ENCODE measurements at regions not wholly inside any gene's neighbourhood (a gene's known extent, or its start where the extent isn't known, plus 50 kb on each side); places are given as distances from the start of the nearest gene placed in this dataset.
"Not testable (repeated sequence)": the region's sequence is repeated elsewhere in the genome, so short reads cannot be mapped to it uniquely, and the experiment has no call there.

DNA sequence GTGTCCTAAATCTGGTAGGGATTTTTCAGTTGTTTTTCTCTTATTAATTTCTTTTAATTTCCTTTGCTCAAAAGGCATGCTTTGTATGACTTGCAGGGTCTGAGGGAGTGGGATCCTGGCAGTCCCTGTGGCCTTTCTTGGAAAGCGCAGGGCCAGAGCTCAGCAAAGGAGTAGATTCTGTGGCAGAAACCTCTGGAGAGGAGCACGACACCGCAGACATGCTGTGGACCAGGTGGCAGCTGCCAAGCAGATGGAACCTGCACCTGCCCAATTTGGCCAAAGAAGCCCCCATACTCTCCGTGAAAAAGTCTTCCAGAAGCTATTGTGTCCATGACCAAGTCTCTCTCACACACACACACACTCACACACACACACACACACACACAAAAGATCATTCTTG, 78.9 kb upstream of the FGF3 start:
- H3K36me3 ChIP-seq (ENCODE audit: control insufficient read depth in 1 of 2, insufficient read depth in 2 of 2, low read length in 1 of 2): no peaks in the 10 kb centered on the region
- intact Hi-C loops (cut with DNase I): no loop called here
- H3K4me3 ChIP-seq (ENCODE audit: low read length in 2 of 2): no peak overlapping the region
- no peak overlapping the region for H3K27ac ChIP-seq (ENCODE audit: low read depth in 1 of 2, low read length in 2 of 2)
- peak in 1 of 2 donors; percentile 33 for DNase-seq
- WGBS, 2 donors: 92 to 97% methylated on average over 4 of the region's 4 CpGs
- no peak for ATAC-seq (ENCODE audit: low FRiP score)
- H3K4me1 ChIP-seq (ENCODE audit: control insufficient read depth in 1 of 2, insufficient read depth in 2 of 2, low read length in 2 of 2): no peaks in the 10 kb centered on the region
- H3K9me3 ChIP-seq (ENCODE audit: control insufficient read depth, low read length): no peaks in the 10 kb centered on the region
- H3K27me3 ChIP-seq (ENCODE audit: control insufficient read depth in 1 of 2, insufficient read depth in 2 of 2, low read length in 1 of 2): no peaks in the 10 kb centered on the region

DNA sequence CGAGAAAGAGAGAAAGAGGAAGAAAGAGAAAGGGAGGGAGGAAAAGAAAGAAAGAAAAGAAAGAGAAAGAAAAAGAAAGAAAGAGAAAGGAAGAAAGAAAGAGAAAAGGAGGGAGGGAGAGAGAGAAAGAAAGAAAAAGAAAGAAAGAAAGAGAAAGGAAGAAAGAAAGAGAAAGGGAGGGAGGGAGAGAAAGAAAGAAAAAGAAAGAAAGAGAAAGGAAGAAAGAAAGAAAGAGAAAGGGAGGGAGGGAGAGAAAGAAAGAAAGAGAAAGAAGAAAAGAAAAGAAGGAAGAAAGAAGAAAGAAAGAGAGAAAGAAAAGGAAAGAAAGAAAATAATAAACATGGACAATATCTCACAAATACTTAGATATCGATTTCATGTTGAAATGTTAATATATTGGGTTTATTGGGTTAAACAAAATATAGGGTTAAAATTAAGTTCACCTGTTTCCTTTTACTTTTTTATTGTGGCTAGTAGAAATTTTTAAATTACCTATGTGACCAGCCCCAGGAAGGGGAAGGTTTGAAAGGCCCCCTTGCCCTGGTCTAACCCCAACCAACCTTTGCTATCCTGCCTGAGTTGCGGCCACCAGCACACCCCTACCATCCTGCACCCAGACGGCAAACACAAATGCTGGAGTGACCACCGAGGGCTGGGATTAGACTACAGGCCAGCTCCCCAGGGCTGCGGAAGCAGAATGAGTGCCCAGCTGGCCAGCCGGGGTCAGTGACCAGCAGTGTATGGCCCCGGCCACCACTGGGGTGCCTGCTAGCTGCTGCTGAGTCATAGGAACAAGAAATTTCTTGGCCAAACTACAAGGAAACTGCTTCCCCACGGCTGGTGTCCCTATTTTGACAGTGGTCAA, 81.0 kb upstream of the FGF3 start:
- no peaks in the 10 kb centered on the region for H3K9me3 ChIP-seq (ENCODE audit: control insufficient read depth, low read length)
- no peak overlapping the region for H3K27ac ChIP-seq (ENCODE audit: low read depth in 1 of 2, low read length in 2 of 2)
- H3K4me1 ChIP-seq (ENCODE audit: control insufficient read depth in 1 of 2, insufficient read depth in 2 of 2, low read length in 2 of 2): no peaks in the 10 kb centered on the region
- ATAC-seq (ENCODE audit: low FRiP score): no peak
- 58 to 77% methylated on average over 9 of the region's 9 CpGs for WGBS, 2 donors
- intact Hi-C loops (cut with DNase I): no loop called here
- H3K4me3 ChIP-seq (ENCODE audit: low read length in 2 of 2): no peak overlapping the region
- no peaks in the 10 kb centered on the region for H3K36me3 ChIP-seq (ENCODE audit: control insufficient read depth in 1 of 2, insufficient read depth in 2 of 2, low read length in 1 of 2)
- no peaks in the 10 kb centered on the region for H3K27me3 ChIP-seq (ENCODE audit: control insufficient read depth in 1 of 2, insufficient read depth in 2 of 2, low read length in 1 of 2)
- DNase-seq: peak; percentile 61 to 76

DNA sequence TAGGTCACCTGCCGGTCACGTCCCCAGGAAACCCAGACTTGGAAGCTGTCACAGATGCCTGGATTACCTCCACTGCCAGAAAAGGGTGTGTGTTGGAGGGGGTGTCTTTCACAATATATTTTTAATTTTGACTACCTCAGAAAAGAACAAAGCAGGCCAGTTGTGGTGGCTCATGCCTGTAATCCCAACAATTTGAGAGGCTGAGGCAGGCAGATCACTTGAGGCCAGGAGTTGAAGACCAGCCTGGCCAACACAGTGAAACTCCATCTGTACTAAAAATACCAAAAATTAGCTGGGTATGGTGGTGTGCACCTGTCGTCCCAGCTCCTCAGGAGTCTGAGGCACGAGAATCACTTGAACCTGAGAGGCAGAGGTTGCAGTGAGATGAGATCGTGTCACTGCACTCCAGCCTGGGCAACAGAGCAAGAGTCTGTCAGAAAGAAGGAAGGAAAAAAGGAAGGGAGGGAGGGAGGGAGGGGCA, 81.6 kb upstream of the FGF3 start:
- H3K9me3 ChIP-seq (ENCODE audit: control insufficient read depth, low read length); ATAC-seq (ENCODE audit: low FRiP score); H3K27ac ChIP-seq (ENCODE audit: low read depth in 1 of 2, low read length in 2 of 2); H3K27me3 ChIP-seq (ENCODE audit: control insufficient read depth in 1 of 2, insufficient read depth in 2 of 2, low read length in 1 of 2); intact Hi-C loops (cut with DNase I); H3K4me1 ChIP-seq (ENCODE audit: control insufficient read depth in 1 of 2, insufficient read depth in 2 of 2, low read length in 2 of 2); H3K4me3 ChIP-seq (ENCODE audit: low read length in 2 of 2); H3K36me3 ChIP-seq (ENCODE audit: control insufficient read depth in 1 of 2, insufficient read depth in 2 of 2, low read length in 1 of 2): not testable (repeated sequence)
- peak in 1 of 2 donors; percentile 16 for DNase-seq
- WGBS, 2 donors: 68 to 71% methylated on average over 5 of the region's 5 CpGs

DNA sequence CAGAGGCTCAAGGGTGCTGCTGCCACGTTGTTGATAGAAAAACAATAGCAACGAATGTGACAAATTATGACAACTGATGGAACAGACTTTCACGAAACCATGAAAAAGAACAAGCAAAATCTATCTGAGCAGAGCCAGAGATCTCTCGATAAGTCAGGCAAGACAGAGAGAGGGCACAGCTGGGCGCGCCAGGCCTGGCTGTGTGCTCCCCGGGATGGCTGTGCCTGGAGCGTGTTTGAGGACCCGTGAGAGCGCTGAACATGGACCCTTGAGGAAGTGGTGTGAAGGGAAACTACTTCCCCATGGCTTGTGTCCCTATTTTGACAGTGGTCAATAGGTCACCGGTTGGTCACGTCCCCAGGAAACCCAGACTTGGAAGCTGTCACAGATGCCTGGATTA, 83.1 kb upstream of the FGF3 start:
- intact Hi-C loops (cut with DNase I): no loop called here
- Histone ChIP-seq H3K27ac (ENCODE audit: low read depth in 1 of 2, low read length in 2 of 2) (no peak overlapping the region), H3K27me3 (ENCODE audit: control insufficient read depth in 1 of 2, insufficient read depth in 2 of 2, low read length in 1 of 2) (no peaks in the 10 kb centered on the region), H3K36me3 (ENCODE audit: control insufficient read depth in 1 of 2, insufficient read depth in 2 of 2, low read length in 1 of 2) (no peaks in the 10 kb centered on the region), H3K9me3 (ENCODE audit: control insufficient read depth, low read length) (no peaks in the 10 kb centered on the region), H3K4me1 (ENCODE audit: control insufficient read depth in 1 of 2, insufficient read depth in 2 of 2, low read length in 2 of 2) (no peaks in the 10 kb centered on the region), H3K4me3 (ENCODE audit: low read length in 2 of 2) (no peak overlapping the region)
- ATAC-seq (ENCODE audit: low FRiP score) (no peak), DNase-seq (peak; percentile 26 to 65)
- 91 to 95% methylated on average over 12 of the region's 12 CpGs for WGBS, 2 donors

DNA sequence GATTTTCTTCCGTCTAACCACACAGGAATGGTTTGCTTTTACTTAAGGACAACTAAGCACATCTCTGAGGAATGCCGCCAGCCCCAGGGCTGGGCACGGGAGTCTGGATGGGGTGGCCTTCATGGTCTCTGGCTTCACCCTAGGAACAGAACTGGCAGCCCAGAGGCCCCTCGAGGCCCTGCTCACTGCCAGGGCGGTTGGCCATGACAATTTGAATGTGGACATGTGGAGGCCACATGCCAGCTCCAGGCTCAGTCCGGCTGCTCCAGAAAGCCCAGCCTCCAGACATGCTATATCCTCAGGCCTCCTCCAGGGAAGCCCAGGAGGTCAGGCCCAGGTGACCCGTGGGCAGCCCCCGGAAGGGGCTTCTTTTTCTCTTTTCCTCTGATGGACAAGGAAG, 84.0 kb upstream of the FGF3 start:
- intact Hi-C loops (cut with DNase I): no loop called here
- Histone ChIP-seq H3K9me3 (ENCODE audit: control insufficient read depth, low read length) (no peaks in the 10 kb centered on the region), H3K27me3 (ENCODE audit: control insufficient read depth in 1 of 2, insufficient read depth in 2 of 2, low read length in 1 of 2) (no peaks in the 10 kb centered on the region), H3K4me1 (ENCODE audit: control insufficient read depth in 1 of 2, insufficient read depth in 2 of 2, low read length in 2 of 2) (no peaks in the 10 kb centered on the region), H3K27ac (ENCODE audit: low read depth in 1 of 2, low read length in 2 of 2) (no peak overlapping the region), H3K36me3 (ENCODE audit: control insufficient read depth in 1 of 2, insufficient read depth in 2 of 2, low read length in 1 of 2) (no peaks in the 10 kb centered on the region), H3K4me3 (ENCODE audit: low read length in 2 of 2) (no peak overlapping the region)
- ATAC-seq (ENCODE audit: low FRiP score) (no peak), DNase-seq (peak; percentile 27 to 33)
- 38 to 54% methylated on average over 8 of the region's 8 CpGs for WGBS, 2 donors

DNA sequence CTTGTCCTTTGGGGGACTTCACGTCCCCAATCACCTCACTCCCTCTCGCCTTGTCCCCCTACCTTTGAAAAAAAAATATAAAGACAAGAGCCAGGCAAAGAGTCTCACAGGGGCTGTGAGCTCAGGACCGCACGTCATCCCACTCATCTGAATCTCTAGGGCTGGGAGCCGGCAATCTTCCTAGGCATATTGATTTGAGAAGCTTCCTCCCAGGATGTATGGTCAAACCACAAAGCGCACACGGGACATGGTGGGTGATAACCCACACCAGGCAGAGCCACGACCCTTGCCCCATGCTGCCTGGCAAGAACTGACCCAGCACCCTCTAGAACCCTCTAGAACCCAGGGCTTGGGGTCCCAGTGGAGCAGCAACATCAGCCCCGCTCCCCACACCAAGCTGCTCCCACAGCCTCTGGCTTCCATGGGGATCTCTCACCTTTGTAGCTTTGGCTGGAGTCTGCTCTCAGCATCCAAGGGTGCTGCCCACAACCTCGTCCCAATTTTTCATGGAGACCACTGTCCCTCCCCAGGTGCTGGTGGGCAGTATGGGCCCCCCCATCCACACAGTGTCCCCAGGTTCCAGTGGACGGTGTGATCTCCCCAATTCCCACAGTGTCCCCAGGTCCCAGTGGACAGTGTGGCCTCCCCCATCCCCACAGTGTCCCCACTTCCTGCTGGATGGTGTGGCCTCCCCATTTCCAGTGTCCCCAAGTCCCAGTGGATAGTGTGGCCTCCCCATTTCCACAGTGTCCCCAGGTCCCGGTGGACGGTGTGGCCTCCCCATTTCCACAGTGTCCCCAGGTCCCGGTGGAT, 85.2 kb upstream of the FGF3 start:
- no peak for ATAC-seq (ENCODE audit: low FRiP score)
- Histone ChIP-seq H3K27me3 (ENCODE audit: control insufficient read depth in 1 of 2, insufficient read depth in 2 of 2, low read length in 1 of 2) (no peaks in the 10 kb centered on the region), H3K4me3 (ENCODE audit: low read length in 2 of 2) (no peak overlapping the region), H3K27ac (ENCODE audit: low read depth in 1 of 2, low read length in 2 of 2) (no peak overlapping the region), H3K4me1 (ENCODE audit: control insufficient read depth in 1 of 2, insufficient read depth in 2 of 2, low read length in 2 of 2) (no peaks in the 10 kb centered on the region), H3K9me3 (ENCODE audit: control insufficient read depth, low read length) (no peaks in the 10 kb centered on the region), H3K36me3 (ENCODE audit: control insufficient read depth in 1 of 2, insufficient read depth in 2 of 2, low read length in 1 of 2) (no peaks in the 10 kb centered on the region)
- intact Hi-C loops (cut with DNase I): no loop called here
- peak in 1 of 2 donors; percentile 50 for DNase-seq
- WGBS, 2 donors: 80 to 88% methylated on average over 14 of the region's 14 CpGs

DNA sequence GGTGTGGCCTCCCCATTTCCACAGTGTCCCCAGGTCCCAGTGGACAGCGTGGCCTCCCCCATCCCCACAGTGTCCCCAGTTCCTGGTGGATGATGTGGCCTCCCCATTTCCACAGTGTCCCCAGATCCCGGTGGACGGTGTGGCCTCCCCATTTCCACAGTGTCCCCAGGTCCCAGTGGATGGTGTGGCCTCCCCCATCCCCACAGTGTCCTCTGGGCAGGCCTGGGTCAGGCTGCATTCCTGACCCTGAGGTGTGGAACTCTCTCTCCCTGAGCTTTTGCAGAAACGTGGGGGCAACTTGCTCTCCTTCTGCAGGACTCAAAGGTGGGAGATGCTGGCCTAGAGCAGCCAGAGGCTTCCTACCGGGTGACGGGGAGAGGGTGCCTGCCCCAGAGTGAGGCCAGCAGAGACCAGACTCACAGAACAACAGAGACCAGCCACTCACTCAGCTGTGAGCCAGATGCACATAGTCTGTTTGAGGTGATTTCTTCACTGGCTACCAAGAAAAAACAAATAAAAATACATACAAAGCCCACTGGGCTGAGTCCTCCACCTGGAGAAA, 85.8 kb upstream of the FGF3 start:
- H3K27me3 ChIP-seq (ENCODE audit: control insufficient read depth in 1 of 2, insufficient read depth in 2 of 2, low read length in 1 of 2): no peaks in the 10 kb centered on the region
- intact Hi-C loops (cut with DNase I): no loop called here
- no peak overlapping the region for H3K4me3 ChIP-seq (ENCODE audit: low read length in 2 of 2)
- no peaks in the 10 kb centered on the region for H3K9me3 ChIP-seq (ENCODE audit: control insufficient read depth, low read length)
- H3K36me3 ChIP-seq (ENCODE audit: control insufficient read depth in 1 of 2, insufficient read depth in 2 of 2, low read length in 1 of 2): no peaks in the 10 kb centered on the region
- H3K4me1 ChIP-seq (ENCODE audit: control insufficient read depth in 1 of 2, insufficient read depth in 2 of 2, low read length in 2 of 2): no peaks in the 10 kb centered on the region
- no peak overlapping the region for H3K27ac ChIP-seq (ENCODE audit: low read depth in 1 of 2, low read length in 2 of 2)
- no peak for ATAC-seq (ENCODE audit: low FRiP score)
- 83 to 85% methylated on average over 6 of the region's 6 CpGs for WGBS, 2 donors
- peak in 1 of 2 donors; percentile 38 for DNase-seq

DNA sequence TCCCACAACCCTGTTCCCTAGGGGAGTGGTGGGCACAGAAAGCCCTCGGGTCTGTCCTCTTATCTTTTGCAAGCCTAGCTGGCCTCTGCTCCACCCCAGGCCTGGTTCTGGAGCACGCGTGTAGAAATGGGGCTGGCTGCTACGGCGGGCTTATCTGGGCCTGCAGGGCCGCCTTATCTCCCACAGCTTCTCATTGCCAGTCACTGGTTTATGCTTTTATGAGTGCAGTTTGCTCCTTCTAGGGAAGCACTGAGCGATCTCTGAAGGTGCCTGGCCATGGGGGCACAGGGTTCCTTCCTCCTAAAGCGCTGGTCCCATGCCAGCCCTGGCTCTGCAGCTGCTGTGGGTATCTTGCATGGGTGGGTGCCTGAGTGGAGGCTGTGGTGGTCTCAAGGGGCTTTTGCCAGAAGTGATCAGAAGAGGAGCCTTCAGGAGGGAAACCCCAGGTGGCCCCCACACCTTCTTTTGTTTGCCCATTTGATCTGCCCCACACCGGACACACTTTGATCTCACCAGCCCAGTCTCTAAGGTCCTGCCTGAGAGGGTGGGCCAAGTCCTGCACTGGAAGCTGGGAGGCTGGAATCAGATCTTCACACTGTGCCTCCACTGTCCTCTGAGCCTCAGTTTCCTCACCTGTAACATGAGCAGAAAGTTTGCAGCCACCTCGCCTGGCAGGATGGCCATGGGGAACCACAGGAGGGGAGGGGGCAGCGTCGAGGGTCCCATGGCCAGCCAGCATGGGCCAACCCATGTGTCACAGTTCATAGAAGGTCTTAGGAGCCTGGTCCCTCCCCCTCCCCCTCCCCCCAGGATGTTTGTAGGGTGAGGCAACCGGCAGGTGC, 86.6 kb upstream of the FGF3 start:
- no peaks in the 10 kb centered on the region for H3K27me3 ChIP-seq (ENCODE audit: control insufficient read depth in 1 of 2, insufficient read depth in 2 of 2, low read length in 1 of 2)
- H3K36me3 ChIP-seq (ENCODE audit: control insufficient read depth in 1 of 2, insufficient read depth in 2 of 2, low read length in 1 of 2): no peaks in the 10 kb centered on the region
- H3K4me1 ChIP-seq (ENCODE audit: control insufficient read depth in 1 of 2, insufficient read depth in 2 of 2, low read length in 2 of 2): no peaks in the 10 kb centered on the region
- no peak overlapping the region for H3K27ac ChIP-seq (ENCODE audit: low read depth in 1 of 2, low read length in 2 of 2)
- WGBS, 2 donors: 56 to 61% methylated on average over 13 of the region's 13 CpGs
- DNase-seq: peak; percentile 33 to 68
- H3K4me3 ChIP-seq (ENCODE audit: low read length in 2 of 2): no peak overlapping the region
- intact Hi-C loops (cut with DNase I): no loop called here
- ATAC-seq (ENCODE audit: low FRiP score): no peak
- H3K9me3 ChIP-seq (ENCODE audit: control insufficient read depth, low read length): no peaks in the 10 kb centered on the region

Data from aorta (tissue), 5 donors.